GM10248 (cell line): ENCODE measurements at regions not wholly inside any gene's neighbourhood (a gene's known extent, or its start where the extent isn't known, plus 50 kb on each side); places are given as distances from the start of the nearest gene placed in this dataset.

Experiments used
- CTCF ChIA-PET: fragments of 300-600 bp; sonication (Branson Sonifier 250); formaldehyde crosslinking; extraction: SDS; loops from one replicate; lab custom pipeline; 2021; ENCODE audit warnings: antibody characterized with exemption; lab: Yijun Ruan, JAX
- POLR2A ChIA-PET: fragments of 350-650 bp; sonication (Branson Sonifier 250); formaldehyde crosslinking; extraction: SDS; loops from one replicate; lab custom pipeline; 2020; ENCODE audit warnings: antibody characterized with exemption; lab: Yijun Ruan, JAX
- DNase-seq: peaks from one replicate; pipeline ENCODE4 v3.0.0; 2012; ENCODE audit errors: extremely low spot score
- CTCF ChIP-seq: IDR thresholded peaks from 2 replicates; pipeline ENCODE4 v1.5.1; 2012; ENCODE audit warnings: mild to moderate bottlenecking, low read depth; ENCODE audit errors: extremely low read depth, missing control alignments, control extremely low read depth

- no peak for DNase-seq
- no peak for TF ChIP-seq CTCF
- POLR2A ChIA-PET = no interaction called here
- CTCF ChIA-PET = no interaction called here
Observed at GRCh38 chr11:122459064-122459463, 196.5 kb upstream of the UBASH3B start.

- no peak for DNase-seq
- ChIA-PET POLR2A (no interaction called here), CTCF (no interaction called here)
- TF ChIP-seq CTCF = no peak
Observed at GRCh38 chr11:122453586-122453985, 201.9 kb upstream of the UBASH3B start.

GRCh38 chr11:122451911-122452310 is 203.6 kb upstream of the UBASH3B start:
- ChIA-PET POLR2A (no interaction called here), CTCF (interaction anchor here (1.2 kb wide), 1 partner anchor 9 kb away, joined by 3 read pairs; no protein-coding TSS in a partner anchor)
- TF ChIP-seq CTCF = no peak
- DNase-seq = no peak

GRCh38 chr11:122441666-122442035 is 213.9 kb upstream of the UBASH3B start:
- POLR2A ChIA-PET = no interaction called here
- TF ChIP-seq CTCF = no peak
- no peak for DNase-seq
- CTCF ChIA-PET = no interaction called here

GRCh38 chr11:122440811-122441665 is 214.5 kb upstream of the UBASH3B start:
- no peak for DNase-seq
- ChIA-PET CTCF (interaction anchor here (1.5 kb wide), 1 partner anchor 10 kb away, joined by 3 read pairs; no protein-coding TSS in a partner anchor), POLR2A (no interaction called here)

More at GRCh38 chr11:122440811-122441665, 214.5 kb upstream of the UBASH3B start:
- no peak for TF ChIP-seq CTCF
